ENCODE measurements at regions not wholly inside any gene's neighbourhood (a gene's known extent, or its start where the extent isn't known, plus 50 kb on each side); places are given as distances from the start of the nearest gene placed in this dataset.
"Not testable (repeated sequence)": the region's sequence is repeated elsewhere in the genome, so short reads cannot be mapped to it uniquely, and the experiment has no call there.

DNA sequence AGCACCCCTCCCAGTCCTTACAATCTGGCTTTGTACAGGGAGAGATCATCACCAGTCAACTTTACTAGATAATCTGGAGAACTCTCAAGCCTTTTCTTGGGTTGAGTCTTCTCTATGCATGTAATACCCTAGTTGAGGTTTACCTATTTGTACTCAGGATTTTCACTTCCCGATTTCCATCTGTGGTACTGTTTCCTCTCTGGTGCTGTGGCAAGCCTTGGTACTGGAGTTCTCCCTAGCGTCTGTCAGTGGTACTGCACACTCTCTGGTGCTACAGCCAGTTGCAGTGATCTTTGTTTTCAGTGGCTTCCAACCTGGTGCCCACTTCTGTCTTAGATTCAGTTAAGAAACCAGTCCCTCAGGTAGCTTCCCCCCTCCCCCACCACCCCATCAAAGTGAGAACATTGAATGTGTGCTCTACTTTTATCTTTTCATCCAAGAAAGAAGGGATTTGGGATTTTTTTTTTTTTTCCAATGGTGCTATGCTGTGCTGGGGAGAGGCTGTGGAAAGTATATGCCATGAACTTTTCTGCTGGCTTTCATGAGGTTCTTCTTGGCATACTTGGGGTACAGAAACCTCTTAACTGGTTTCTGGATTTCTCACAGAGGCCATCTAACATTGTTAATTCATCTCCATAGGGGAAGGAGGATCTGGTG, 69.4 kb upstream of the EVL start:
- DNase-seq (ENCODE audit: low read depth): peak; percentile 53

DNA sequence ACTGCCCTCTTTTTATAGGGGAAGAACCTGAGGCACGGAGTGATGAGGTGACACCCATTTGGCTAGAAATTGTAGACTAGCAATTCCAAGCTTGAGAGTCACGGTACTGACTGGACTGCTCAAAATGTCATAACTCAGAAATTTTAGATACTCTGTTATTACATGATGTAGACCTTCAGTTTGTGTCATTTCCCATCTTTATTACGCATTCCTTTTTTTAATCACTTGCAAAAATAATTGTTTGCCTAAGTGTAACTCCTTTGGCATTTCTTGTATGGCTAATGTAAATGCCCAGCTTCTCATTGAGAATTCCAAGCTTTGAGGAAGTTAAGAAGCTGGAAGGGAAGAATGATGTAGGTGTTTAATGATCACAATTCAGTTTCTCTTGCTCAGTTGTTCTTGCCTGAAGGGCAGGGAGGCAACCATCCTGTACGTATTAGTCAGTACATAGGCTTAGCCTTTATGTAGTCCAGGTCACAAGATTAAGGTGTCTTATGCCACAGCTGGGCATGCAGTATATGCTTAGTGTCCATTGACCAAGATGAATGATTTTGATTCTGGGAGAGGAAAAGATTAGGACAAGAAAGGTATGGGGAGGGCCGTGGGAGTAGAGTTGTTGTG, 68.2 kb upstream of the EVL start:
- DNase-seq (ENCODE audit: low read depth): no peak

DNA sequence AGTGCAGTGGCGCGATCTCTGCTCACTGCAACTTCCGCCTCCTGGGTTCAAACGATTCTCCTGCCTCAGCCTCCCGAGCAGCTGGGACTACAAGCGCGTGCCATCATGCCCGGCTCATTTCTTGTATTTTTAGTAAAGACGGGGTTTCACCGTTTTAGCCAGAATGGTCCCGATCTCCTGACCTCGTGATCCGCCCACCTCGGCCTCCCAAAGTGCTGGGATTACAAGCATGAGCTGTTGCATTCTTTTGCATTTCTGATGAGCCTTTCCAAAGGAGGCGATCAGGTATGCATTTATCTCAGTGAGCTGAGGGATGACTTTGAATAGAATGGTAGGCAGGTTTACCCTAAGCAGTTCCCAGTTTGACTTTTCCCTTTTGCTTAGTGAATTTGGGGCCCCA, 64.8 kb upstream of the EVL start:
- not testable (repeated sequence) for DNase-seq (ENCODE audit: low read depth)

DNA sequence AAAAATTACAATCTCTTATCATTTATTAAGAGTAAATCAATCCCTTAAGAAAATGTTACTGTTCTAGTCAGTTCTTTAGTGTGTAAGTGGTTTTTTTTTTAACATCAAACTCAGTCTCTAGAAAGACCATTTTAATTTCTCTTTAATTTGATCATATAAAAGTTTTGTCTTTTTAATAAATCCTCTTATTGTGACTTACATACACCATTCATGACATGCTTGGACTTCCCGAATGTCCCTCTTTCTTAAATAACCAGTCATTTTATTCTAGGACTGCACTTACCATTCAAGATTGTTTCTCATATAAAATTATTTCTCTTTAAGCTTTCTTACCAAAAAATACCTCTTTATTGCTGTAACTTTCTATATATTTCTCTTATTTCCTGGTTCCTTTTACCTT, 60.8 kb upstream of the EVL start:
- DNase-seq (ENCODE audit: low read depth): no peak

DNA sequence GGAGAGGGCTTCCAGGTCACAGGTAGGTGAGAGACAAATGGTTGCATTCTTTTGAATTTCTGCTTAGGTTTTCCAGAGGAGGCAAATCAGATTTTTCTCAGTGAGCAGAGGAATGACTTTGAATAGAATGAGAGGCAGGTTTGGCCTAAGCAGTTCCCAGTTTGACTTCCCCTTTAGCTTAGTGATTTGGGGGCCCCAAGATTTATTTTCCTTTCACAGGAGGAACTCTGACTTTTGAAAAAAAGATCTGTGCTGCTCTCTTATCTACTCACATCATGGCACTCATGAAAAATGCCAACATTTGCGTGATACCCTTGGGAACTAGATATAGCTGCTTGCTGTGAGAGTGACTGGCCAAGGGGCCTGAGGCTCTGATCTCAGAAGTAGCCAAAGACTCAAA, 58.0 kb upstream of the EVL start:
- DNase-seq (ENCODE audit: low read depth): no peak

DNA sequence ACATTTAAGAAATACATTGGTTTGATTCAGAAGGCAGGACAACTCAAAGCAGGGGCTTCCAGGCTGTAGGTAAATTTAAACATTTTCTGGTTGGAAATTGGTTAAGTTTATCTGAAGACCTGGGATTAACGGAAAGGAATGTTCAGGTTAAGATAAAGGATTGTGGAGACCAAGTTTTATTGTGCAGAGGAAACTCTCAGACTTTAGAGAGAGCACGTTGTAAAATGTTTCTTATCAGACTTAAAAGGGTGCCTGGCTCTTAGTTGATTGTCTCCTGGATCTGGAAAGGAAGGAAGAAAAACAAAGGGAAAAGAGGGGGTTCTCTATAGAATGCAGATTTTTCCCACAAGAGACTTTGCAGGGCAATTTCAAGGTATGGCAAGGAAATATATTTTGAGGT, 55.4 kb upstream of the EVL start:
- not testable (repeated sequence) for DNase-seq (ENCODE audit: low read depth)

DNA sequence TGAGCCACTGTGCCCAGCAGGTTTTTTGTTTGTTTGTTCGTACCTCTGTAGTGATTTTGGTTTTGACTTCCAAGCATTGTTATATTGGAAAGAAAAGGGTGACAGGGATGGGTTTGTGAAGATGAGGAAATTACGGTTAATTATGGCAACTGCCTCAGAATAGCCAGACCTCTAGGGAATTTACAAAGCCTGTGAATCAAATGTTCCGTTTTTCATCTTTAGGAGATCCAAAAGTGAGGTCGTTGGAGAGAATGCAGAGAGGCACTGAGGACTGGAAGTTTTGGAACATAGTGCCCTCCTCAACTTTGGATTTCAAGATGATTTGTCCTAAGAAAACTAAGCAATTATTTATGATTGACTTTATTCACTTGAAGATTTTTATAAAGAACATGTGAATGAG, 54.5 kb upstream of the EVL start:
- no peak for DNase-seq (ENCODE audit: low read depth)

DNA sequence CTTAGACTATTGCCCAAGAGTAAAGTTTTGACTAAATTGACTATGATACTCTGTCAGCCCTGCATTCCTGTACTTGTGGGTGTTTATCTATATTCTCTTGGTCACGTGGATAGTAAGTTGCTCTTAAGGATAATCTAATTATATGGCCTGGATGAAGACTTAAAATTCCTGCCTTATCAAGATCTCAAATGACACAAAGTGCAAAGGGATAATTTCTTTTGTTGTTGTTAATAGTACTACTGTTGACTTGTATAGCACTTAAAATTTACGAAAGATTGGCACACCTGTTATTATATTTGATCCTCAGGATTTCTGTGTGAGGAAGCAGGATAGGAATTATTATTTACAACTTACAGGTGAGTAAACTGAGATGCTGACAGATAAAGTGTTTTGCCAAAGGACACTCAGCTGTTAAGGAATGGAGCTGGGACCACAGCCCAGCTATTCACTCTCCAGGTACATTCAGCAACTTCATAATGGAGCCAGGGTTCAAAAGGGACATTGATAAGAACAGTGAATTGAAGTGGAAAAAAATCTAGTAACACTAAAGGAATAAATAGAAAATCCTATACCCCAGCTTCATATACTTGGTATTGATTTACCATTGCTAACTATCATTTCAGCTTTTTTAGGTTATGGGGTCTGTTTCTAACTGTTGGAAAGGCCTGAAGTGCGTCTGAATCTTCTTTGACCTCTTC, 53.4 kb upstream of the EVL start:
- no peak for DNase-seq (ENCODE audit: low read depth)

DNA sequence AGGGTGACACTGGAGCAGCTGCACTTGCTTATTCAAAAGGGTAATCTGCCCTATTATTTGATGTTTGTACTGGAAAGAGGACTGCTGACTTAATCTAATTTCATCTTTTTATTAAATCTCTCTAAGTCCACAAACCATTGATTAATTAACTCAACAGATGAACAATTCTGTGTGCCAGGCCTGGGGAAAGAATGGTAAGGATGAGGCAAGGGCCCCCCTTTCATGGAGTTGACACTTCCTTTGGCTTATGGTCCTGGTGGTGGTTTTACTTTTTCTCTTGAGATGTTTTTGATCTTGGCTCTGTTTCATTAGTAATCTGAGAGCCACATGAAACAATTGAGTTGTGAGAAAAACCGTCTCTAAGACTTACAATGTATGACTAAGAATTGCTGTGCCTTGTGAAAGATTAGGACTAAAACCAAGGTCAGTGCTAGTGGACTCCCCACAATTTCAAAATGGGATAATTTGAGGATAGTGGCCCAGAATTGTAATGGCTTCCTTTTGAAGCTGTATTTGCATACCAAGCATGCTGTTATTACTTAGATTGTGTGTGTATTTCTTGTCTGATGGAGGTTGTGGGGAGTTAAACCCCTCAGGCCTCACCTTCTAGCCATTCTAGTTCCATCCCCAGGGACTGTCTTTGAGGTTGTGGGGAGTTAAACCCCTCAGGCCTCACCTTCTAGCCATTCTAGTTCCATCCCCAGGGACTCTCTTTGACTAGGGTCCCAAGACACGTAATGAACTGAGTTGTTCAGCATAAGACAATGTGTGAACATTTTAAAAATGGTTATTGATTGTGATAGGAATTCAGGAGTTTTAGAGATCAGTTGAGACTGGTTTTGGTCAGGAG, 52.5 kb upstream of the EVL start:
- no peak for DNase-seq (ENCODE audit: low read depth)

DNA sequence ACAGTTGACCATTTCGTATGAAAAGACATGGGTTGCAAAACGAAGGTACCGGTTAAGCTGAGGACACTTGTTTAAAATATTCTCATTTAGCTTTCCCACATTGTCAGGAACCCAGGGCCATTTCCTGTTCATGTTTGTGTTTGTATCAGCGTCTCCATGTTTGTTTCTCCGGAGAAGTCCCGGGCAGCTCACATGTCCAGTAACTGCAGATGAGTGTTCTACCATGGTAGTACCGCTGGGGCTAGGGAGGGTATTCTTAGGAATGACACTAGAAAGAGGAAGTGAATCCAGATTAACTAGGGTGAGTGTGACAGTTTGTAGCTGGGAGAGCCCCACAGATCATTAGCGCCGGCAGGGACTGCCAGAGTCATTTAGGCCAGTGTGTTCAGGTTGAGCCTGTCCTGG, 50.0 kb upstream of the EVL start:
- no peak for DNase-seq (ENCODE audit: low read depth)
